ENCODE measurements at regions not wholly inside any gene's neighbourhood (a gene's known extent, or its start where the extent isn't known, plus 50 kb on each side); places are given as distances from the start of the nearest gene placed in this dataset.

- DNase-seq: peak in 1 of 2 experiments; percentile 30
Measured at GRCh38 chr3:189049458-189050236, 122.1 kb upstream of the TPRG1 start.

- DNase-seq: no peak
Measured at GRCh38 chr3:189053322-189053721, 118.4 kb upstream of the TPRG1 start.

GRCh38 chr3:189056646-189057335 lies 115.0 kb upstream of the TPRG1 start:
- DNase-seq: no peak

GRCh38 chr3:189057369-189057768 lies 114.4 kb upstream of the TPRG1 start:
- DNase-seq: no peak

GRCh38 chr3:189058071-189058470 lies 113.7 kb upstream of the TPRG1 start:
- no peak for DNase-seq

- no peak for DNase-seq
Measured at GRCh38 chr3:189070965-189071364, 100.8 kb upstream of the TPRG1 start.

GRCh38 chr3:189071446-189071845 lies 100.3 kb upstream of the TPRG1 start:
- no peak for DNase-seq

- DNase-seq: no peak
Measured at GRCh38 chr3:189076449-189076848, 95.3 kb upstream of the TPRG1 start.

GRCh38 chr3:189080745-189081144 lies 91.0 kb upstream of the TPRG1 start:
- DNase-seq: no peak

- no peak for DNase-seq
Measured at GRCh38 chr3:189082666-189083427, 88.9 kb upstream of the TPRG1 start.

- no peak for DNase-seq
Measured at GRCh38 chr3:189084620-189085019, 87.2 kb upstream of the TPRG1 start.

GRCh38 chr3:189092547-189092946 lies 79.2 kb upstream of the TPRG1 start:
- DNase-seq: no peak

- DNase-seq: no peak
Measured at GRCh38 chr3:189094539-189094938, 77.2 kb upstream of the TPRG1 start.

GRCh38 chr3:189096092-189096491 lies 75.7 kb upstream of the TPRG1 start:
- DNase-seq: no peak

- DNase-seq: no peak
Measured at GRCh38 chr3:189099031-189099471, 72.7 kb upstream of the TPRG1 start.

- no peak for DNase-seq
Measured at GRCh38 chr3:189099505-189100290, 72.1 kb upstream of the TPRG1 start.

GRCh38 chr3:189100866-189101265 lies 70.9 kb upstream of the TPRG1 start:
- DNase-seq: no peak

- DNase-seq: no peak
Measured at GRCh38 chr3:189101594-189101993, 70.2 kb upstream of the TPRG1 start.

GRCh38 chr3:189103208-189103607 lies 68.6 kb upstream of the TPRG1 start:
- no peak for DNase-seq

GRCh38 chr3:189108067-189108466 lies 63.7 kb upstream of the TPRG1 start:
- no peak for DNase-seq

GRCh38 chr3:189108735-189109134 lies 63.0 kb upstream of the TPRG1 start:
- DNase-seq: no peak

GRCh38 chr3:189109145-189109544 lies 62.6 kb upstream of the TPRG1 start:
- DNase-seq: no peak

- no peak for DNase-seq
Measured at GRCh38 chr3:189117087-189117486, 54.7 kb upstream of the TPRG1 start.

Data from activated CD4-positive, alpha-beta T cell treated with anti-CD3 and anti-CD28 coated beads, Interleukin-2, amount 50 U/mL, for 48 hours (primary cell).